ENCODE measurements at regions not wholly inside any gene's neighbourhood (a gene's known extent, or its start where the extent isn't known, plus 50 kb on each side); places are given as distances from the start of the nearest gene placed in this dataset.

GRCh38 chr2:125185691-125186270, 1160.7 kb downstream of the CNTNAP5 start:
- H3K27ac ChIP-seq (ENCODE audit: low read length): no peak overlapping the region
- no peaks in the 10 kb centered on the region for H3K36me3 ChIP-seq (replicated peaks; ENCODE audit: low read depth, low read length)
- H2AFZ ChIP-seq (ENCODE audit: low read depth, low read length): no peak overlapping the region
- no peaks in the 10 kb centered on the region for H3K4me1 ChIP-seq (ENCODE audit: low read length)
- H3K4me2 ChIP-seq (ENCODE audit: low read length): no peak overlapping the region
- H3K79me2 ChIP-seq (ENCODE audit: low read length): no peaks in the 10 kb centered on the region
- no peaks in the 10 kb centered on the region for H3K27me3 ChIP-seq (ENCODE audit: low read depth, low read length)
- H3K9me3 ChIP-seq (ENCODE audit: insufficient read depth, low read length): no peaks in the 10 kb centered on the region
- TF ChIP-seq, protein P1, sequence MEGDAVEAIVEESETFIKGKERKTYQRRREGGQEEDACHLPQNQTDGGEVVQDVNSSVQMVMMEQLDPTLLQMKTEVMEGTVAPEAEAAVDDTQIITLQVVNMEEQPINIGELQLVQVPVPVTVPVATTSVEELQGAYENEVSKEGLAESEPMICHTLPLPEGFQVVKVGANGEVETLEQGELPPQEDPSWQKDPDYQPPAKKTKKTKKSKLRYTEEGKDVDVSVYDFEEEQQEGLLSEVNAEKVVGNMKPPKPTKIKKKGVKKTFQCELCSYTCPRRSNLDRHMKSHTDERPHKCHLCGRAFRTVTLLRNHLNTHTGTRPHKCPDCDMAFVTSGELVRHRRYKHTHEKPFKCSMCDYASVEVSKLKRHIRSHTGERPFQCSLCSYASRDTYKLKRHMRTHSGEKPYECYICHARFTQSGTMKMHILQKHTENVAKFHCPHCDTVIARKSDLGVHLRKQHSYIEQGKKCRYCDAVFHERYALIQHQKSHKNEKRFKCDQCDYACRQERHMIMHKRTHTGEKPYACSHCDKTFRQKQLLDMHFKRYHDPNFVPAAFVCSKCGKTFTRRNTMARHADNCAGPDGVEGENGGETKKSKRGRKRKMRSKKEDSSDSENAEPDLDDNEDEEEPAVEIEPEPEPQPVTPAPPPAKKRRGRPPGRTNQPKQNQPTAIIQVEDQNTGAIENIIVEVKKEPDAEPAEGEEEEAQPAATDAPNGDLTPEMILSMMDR (IDR thresholded peaks at IDR 0.05; ENCODE audit: low read depth, low read length): 0 out of 2 replicates have a peak, but pooled peaks have one; percentile 5
- no peak for TF ChIP-seq EZH2phosphoT487 (IDR thresholded peaks at IDR 0.05; ENCODE audit: low read depth)
- no peak overlapping the region for H3K4me3 ChIP-seq (ENCODE audit: low read length)
- no peak overlapping the region for H3K9ac ChIP-seq (ENCODE audit: low read length)
- H4K20me1 ChIP-seq (ENCODE audit: insufficient read depth, low read length): no peaks in the 10 kb centered on the region

GRCh38 chr2:125207431-125207830, 1182.3 kb downstream of the CNTNAP5 start:
- no peaks in the 10 kb centered on the region for H4K20me1 ChIP-seq (ENCODE audit: insufficient read depth, low read length)
- no peak overlapping the region for H3K4me2 ChIP-seq (ENCODE audit: low read length)
- no peak for TF ChIP-seq EZH2phosphoT487 (IDR thresholded peaks at IDR 0.05; ENCODE audit: low read depth)
- TF ChIP-seq, protein P1 (IDR thresholded peaks at IDR 0.05; ENCODE audit: low read depth, low read length): no peak
- no peak overlapping the region for H2AFZ ChIP-seq (ENCODE audit: low read depth, low read length)
- H3K27me3 ChIP-seq (ENCODE audit: low read depth, low read length): no peaks in the 10 kb centered on the region
- H3K36me3 ChIP-seq (replicated peaks; ENCODE audit: low read depth, low read length): no peaks in the 10 kb centered on the region
- H3K79me2 ChIP-seq (ENCODE audit: low read length): no peaks in the 10 kb centered on the region
- H3K4me3 ChIP-seq (ENCODE audit: low read length): no peak overlapping the region
- no peak overlapping the region for H3K27ac ChIP-seq (ENCODE audit: low read length)
- no peaks in the 10 kb centered on the region for H3K4me1 ChIP-seq (ENCODE audit: low read length)
- H3K9ac ChIP-seq (ENCODE audit: low read length): no peak overlapping the region
- H3K9me3 ChIP-seq (ENCODE audit: insufficient read depth, low read length): no peaks in the 10 kb centered on the region

GRCh38 chr2:125216321-125216720, 1191.2 kb downstream of the CNTNAP5 start:
- H3K9me3 ChIP-seq (ENCODE audit: insufficient read depth, low read length): no peaks in the 10 kb centered on the region
- TF ChIP-seq, protein P1 (IDR thresholded peaks at IDR 0.05; ENCODE audit: low read depth, low read length): no peak
- no peak for TF ChIP-seq EZH2phosphoT487 (IDR thresholded peaks at IDR 0.05; ENCODE audit: low read depth)
- H3K27me3 ChIP-seq (ENCODE audit: low read depth, low read length): no peaks in the 10 kb centered on the region
- H4K20me1 ChIP-seq (ENCODE audit: insufficient read depth, low read length): no peaks in the 10 kb centered on the region
- no peaks in the 10 kb centered on the region for H3K79me2 ChIP-seq (ENCODE audit: low read length)
- no peak overlapping the region for H3K4me3 ChIP-seq (ENCODE audit: low read length)
- no peak overlapping the region for H3K9ac ChIP-seq (ENCODE audit: low read length)
- H3K36me3 ChIP-seq (replicated peaks; ENCODE audit: low read depth, low read length): no peaks in the 10 kb centered on the region
- no peak overlapping the region for H2AFZ ChIP-seq (ENCODE audit: low read depth, low read length)
- H3K4me1 ChIP-seq (ENCODE audit: low read length): no peaks in the 10 kb centered on the region
- H3K4me2 ChIP-seq (ENCODE audit: low read length): no peak overlapping the region
- H3K27ac ChIP-seq (ENCODE audit: low read length): no peak overlapping the region

GRCh38 chr2:125224188-125224587, 1199.1 kb downstream of the CNTNAP5 start:
- no peaks in the 10 kb centered on the region for H3K79me2 ChIP-seq (ENCODE audit: low read length)
- H3K4me1 ChIP-seq (ENCODE audit: low read length): no peaks in the 10 kb centered on the region
- no peaks in the 10 kb centered on the region for H3K27me3 ChIP-seq (ENCODE audit: low read depth, low read length)
- no peak for TF ChIP-seq EZH2phosphoT487 (IDR thresholded peaks at IDR 0.05; ENCODE audit: low read depth)
- TF ChIP-seq, protein P1 (IDR thresholded peaks at IDR 0.05; ENCODE audit: low read depth, low read length): no peak
- no peak overlapping the region for H3K4me3 ChIP-seq (ENCODE audit: low read length)
- H2AFZ ChIP-seq (ENCODE audit: low read depth, low read length): no peak overlapping the region
- no peak overlapping the region for H3K27ac ChIP-seq (ENCODE audit: low read length)
- H3K4me2 ChIP-seq (ENCODE audit: low read length): no peak overlapping the region
- H3K36me3 ChIP-seq (replicated peaks; ENCODE audit: low read depth, low read length): no peaks in the 10 kb centered on the region
- H3K9me3 ChIP-seq (ENCODE audit: insufficient read depth, low read length): no peaks in the 10 kb centered on the region
- H4K20me1 ChIP-seq (ENCODE audit: insufficient read depth, low read length): no peaks in the 10 kb centered on the region
- H3K9ac ChIP-seq (ENCODE audit: low read length): no peak overlapping the region
